ENCODE measurements at regions not wholly inside any gene's neighbourhood (a gene's known extent, or its start where the extent isn't known, plus 50 kb on each side); places are given as distances from the start of the nearest gene placed in this dataset.

GRCh38 chr3:55376753-55377347 lies 110.3 kb downstream of the WNT5A start (continued):
- TF ChIP-seq PRDM10 (IDR thresholded peaks at IDR 0.05; ENCODE audit: partially characterized antibody) (no peak), ARID3B (CRISPR knock-in tag; IDR thresholded peaks at IDR 0.05; ENCODE audit: borderline replicate concordance) (no peak), TCF3 (CRISPR knock-in tag; IDR thresholded peaks at IDR 0.05) (no peak), NFATC3 (IDR thresholded peaks at IDR 0.05) (no peak)

- H3K4me2 ChIP-seq (ENCODE audit: insufficient read depth, low read length) = no peak overlapping the region
- H3K9me1 ChIP-seq (ENCODE audit: control insufficient read depth, insufficient read depth, low read length) = no peaks in the 10 kb centered on the region
- ATAC-seq (no peak), DNase-seq (ENCODE audit: extremely low read depth in 1 of 4, low spot score in 3 of 4) (no peak), FAIRE-seq (no peak)
- H3K4me3 ChIP-seq = no peak overlapping the region
- intact Hi-C loops (cut with micrococcal nuclease) (no loop called here), in situ Hi-C loops (cut with MboI) (no loop called here)
- H3K4me1 ChIP-seq (replicated peaks in 1 of 2; ENCODE audit: control insufficient read depth in 2 of 2, insufficient read depth in 2 of 2, low read length in 2 of 2) = no peaks in the 10 kb centered on the region
- 0% methylated on average over 3 of the region's 5 CpGs for WGBS (ENCODE audit: insufficient coverage, low coverage, missing lambda C conversion rate)
- H3K9me3 ChIP-seq (replicated peaks; ENCODE audit: control insufficient read depth, insufficient read depth, low read depth, low read length) = no peaks in the 10 kb centered on the region
- CTCF ChIA-PET (ENCODE audit: low intra/inter-chr PET ratio) = no interaction called here
- no peaks in the 10 kb centered on the region for H3K27me3 ChIP-seq (ENCODE audit: control insufficient read depth in 2 of 2, insufficient read depth in 2 of 2, low read length in 2 of 2)
- no peak overlapping the region for H3K9ac ChIP-seq (ENCODE audit: insufficient read depth in 1 of 2, low read depth in 2 of 2, low read length in 2 of 2)
- H3K36me3 ChIP-seq (ENCODE audit: control insufficient read depth, insufficient read depth, low read length) = no peaks in the 10 kb centered on the region
- no peaks in the 10 kb centered on the region for H3K79me2 ChIP-seq (ENCODE audit: control insufficient read depth, insufficient read depth, low read length)
- TF ChIP-seq ZBTB17 (CRISPR knock-in tag; IDR thresholded peaks at IDR 0.05) = 0 out of 2 replicates have a peak, but pooled peaks have one; percentile 60
- TF ChIP-seq, protein P1, sequence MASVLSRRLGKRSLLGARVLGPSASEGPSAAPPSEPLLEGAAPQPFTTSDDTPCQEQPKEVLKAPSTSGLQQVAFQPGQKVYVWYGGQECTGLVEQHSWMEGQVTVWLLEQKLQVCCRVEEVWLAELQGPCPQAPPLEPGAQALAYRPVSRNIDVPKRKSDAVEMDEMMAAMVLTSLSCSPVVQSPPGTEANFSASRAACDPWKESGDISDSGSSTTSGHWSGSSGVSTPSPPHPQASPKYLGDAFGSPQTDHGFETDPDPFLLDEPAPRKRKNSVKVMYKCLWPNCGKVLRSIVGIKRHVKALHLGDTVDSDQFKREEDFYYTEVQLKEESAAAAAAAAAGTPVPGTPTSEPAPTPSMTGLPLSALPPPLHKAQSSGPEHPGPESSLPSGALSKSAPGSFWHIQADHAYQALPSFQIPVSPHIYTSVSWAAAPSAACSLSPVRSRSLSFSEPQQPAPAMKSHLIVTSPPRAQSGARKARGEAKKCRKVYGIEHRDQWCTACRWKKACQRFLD (CRISPR knock-in tag; IDR thresholded peaks at IDR 0.05) = no peak
- H4K20me1 ChIP-seq (replicated peaks; ENCODE audit: control insufficient read depth, insufficient read depth, low read length) = no peaks in the 10 kb centered on the region
- no peak overlapping the region for H3K27ac ChIP-seq (ENCODE audit: extremely low read depth, low read depth, low read length)
- no peak overlapping the region for H2AFZ ChIP-seq (ENCODE audit: low read depth, low read length)
- POLR2A ChIA-PET = interaction anchor here (0.8 kb wide), 1 partner anchor 212 kb away, joined by 3 read pairs; no protein-coding TSS in a partner anchor
- BruUV-seq (replicated peaks) = no TSS peak
Measured at GRCh38 chr3:55373423-55373822, 113.7 kb downstream of the WNT5A start.
